ENCODE measurements at regions not wholly inside any gene's neighbourhood (a gene's known extent, or its start where the extent isn't known, plus 50 kb on each side); places are given as distances from the start of the nearest gene placed in this dataset.

DNA sequence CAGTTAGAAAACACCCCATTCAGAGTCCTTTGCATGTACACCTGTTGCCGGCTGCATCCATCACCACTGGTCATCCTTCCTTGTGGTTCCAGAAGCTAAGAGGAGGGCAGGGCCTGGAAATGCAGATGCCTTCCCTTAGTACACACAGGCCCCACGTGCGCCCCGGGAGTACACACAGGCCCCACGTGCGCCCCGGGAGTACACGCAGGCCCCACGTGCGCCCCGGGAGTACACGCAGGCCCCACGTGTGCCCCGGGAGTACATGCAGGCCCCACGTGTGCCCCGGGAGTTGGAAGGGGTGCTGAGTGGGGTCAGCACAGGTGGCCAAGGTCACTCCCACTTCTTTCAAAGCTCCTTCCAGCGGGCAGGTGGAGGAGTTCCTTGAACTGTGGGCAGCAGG lies 1141.9 kb downstream of the BRD1 start:
- ChIA-PET POLR2A (no interaction called here), CTCF (ENCODE audit: low intra/inter-chr PET ratio, low total read pairs) (no interaction called here)
- peaks cover 26% of the 10 kb centered on the region for H3K4me1 ChIP-seq (ENCODE audit: insufficient read depth, low read length)
- no peaks in the 10 kb centered on the region for H4K20me1 ChIP-seq (ENCODE audit: insufficient read depth, low read length)
- no peaks in the 10 kb centered on the region for H3K36me3 ChIP-seq (replicated peaks in 1 of 2; ENCODE audit: control insufficient read depth in 1 of 2, insufficient read depth in 2 of 2, low read length in 2 of 2)
- H3K9ac ChIP-seq (ENCODE audit: insufficient read depth, low read depth, low read length), result no peak overlapping the region
- H3K4me2 ChIP-seq (ENCODE audit: low read depth, low read length), result no peak overlapping the region
- no peak overlapping the region for H3K27ac ChIP-seq (ENCODE audit: extremely low read length, insufficient read depth, low read length)
- intact Hi-C loops (cut with micrococcal nuclease; ENCODE audit: unreplicated experiment), result no loop called here
- no peaks in the 10 kb centered on the region for H3K9me3 ChIP-seq (ENCODE audit: low read length)
- in situ Hi-C loops (cut with HindIII; ENCODE audit: extremely low pct_ligation_motif_present, low pct_unique_long_range_greater_than_20kb), result no loop called here
- 89% methylated on average over 5 of the region's 17 CpGs for WGBS (ENCODE audit: low lambda C conversion rate)
- BruUV-seq (replicated peaks), result no TSS peak
- H3K79me2 ChIP-seq (ENCODE audit: insufficient read depth, low read length), result no peaks in the 10 kb centered on the region
- H3K27me3 ChIP-seq (ENCODE audit: control insufficient read depth in 1 of 2, insufficient read depth in 2 of 2, low read length in 2 of 2), result peaks cover 3 to 7% of the 10 kb centered on the region in 2 experiments; a peak in 3 of 5 replicates
- no peak overlapping the region for H2AFZ ChIP-seq (ENCODE audit: low read length)
- no peak for FAIRE-seq
- DNase-seq (ENCODE audit: low spot score), result no peak
- H3K4me3 ChIP-seq (replicated peaks in 1 of 3; ENCODE audit: insufficient read depth in 1 of 3, low read depth in 2 of 3, low read length in 3 of 3), result no peak overlapping the region
- TF ChIP-seq, protein P1, sequence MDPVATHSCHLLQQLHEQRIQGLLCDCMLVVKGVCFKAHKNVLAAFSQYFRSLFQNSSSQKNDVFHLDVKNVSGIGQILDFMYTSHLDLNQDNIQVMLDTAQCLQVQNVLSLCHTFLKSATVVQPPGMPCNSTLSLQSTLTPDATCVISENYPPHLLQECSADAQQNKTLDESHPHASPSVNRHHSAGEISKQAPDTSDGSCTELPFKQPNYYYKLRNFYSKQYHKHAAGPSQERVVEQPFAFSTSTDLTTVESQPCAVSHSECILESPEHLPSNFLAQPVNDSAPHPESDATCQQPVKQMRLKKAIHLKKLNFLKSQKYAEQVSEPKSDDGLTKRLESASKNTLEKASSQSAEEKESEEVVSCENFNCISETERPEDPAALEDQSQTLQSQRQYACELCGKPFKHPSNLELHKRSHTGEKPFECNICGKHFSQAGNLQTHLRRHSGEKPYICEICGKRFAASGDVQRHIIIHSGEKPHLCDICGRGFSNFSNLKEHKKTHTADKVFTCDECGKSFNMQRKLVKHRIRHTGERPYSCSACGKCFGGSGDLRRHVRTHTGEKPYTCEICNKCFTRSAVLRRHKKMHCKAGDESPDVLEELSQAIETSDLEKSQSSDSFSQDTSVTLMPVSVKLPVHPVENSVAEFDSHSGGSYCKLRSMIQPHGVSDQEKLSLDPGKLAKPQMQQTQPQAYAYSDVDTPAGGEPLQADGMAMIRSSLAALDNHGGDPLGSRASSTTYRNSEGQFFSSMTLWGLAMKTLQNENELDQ (CRISPR knock-in tag; IDR thresholded peaks at IDR 0.05; ENCODE audit: borderline replicate concordance), result no peak
- TF ChIP-seq, protein P2, sequence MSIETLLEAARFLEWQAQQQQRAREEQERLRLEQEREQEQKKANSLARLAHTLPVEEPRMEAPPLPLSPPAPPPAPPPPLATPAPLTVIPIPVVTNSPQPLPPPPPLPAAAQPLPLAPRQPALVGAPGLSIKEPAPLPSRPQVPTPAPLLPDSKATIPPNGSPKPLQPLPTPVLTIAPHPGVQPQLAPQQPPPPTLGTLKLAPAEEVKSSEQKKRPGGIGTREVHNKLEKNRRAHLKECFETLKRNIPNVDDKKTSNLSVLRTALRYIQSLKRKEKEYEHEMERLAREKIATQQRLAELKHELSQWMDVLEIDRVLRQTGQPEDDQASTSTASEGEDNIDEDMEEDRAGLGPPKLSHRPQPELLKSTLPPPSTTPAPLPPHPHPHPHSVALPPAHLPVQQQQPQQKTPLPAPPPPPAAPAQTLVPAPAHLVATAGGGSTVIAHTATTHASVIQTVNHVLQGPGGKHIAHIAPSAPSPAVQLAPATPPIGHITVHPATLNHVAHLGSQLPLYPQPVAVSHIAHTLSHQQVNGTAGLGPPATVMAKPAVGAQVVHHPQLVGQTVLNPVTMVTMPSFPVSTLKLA (IDR thresholded peaks at IDR 0.05), result peak; percentile 68
- no peak for ATAC-seq

DNA sequence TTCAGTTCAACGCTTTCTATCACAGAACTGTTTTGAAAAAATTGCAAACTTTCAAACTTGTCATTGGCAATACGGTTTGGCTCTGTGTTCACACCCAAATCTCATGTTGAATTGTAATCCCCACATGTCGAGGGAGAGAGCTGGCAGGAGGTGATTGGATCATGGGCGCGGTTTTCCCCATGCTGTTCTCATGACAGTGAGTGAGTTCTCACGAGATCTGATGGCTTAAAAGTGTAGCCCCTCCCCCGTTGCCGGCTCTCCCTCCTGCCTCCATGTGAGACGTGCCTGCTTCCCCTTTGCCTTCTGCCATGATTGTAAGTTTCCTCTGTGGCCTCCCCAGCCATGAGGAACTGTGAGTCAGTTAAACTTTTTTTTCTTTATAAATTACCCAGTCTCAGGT lies 1144.0 kb downstream of the BRD1 start:
- Histone ChIP-seq H4K20me1 (ENCODE audit: insufficient read depth, low read length) (no peaks in the 10 kb centered on the region), H3K79me2 (ENCODE audit: insufficient read depth, low read length) (no peaks in the 10 kb centered on the region), H3K36me3 (replicated peaks in 1 of 2; ENCODE audit: control insufficient read depth in 1 of 2, insufficient read depth in 2 of 2, low read length in 2 of 2) (no peaks in the 10 kb centered on the region), H2AFZ (ENCODE audit: low read length) (no peak overlapping the region), H3K27me3 (ENCODE audit: control insufficient read depth in 1 of 2, insufficient read depth in 2 of 2, low read length in 2 of 2) (peaks cover 3 to 7% of the 10 kb centered on the region in 2 experiments; a peak in 3 of 5 replicates), H3K4me1 (ENCODE audit: insufficient read depth, low read length) (0 out of 2 replicates have a peak, but pooled peaks cover 4% of the 10 kb centered on the region), H3K9ac (ENCODE audit: insufficient read depth, low read depth, low read length) (no peak overlapping the region), H3K9me3 (ENCODE audit: low read length) (no peaks in the 10 kb centered on the region), H3K4me3 (replicated peaks in 1 of 3; ENCODE audit: insufficient read depth in 1 of 3, low read depth in 2 of 3, low read length in 3 of 3) (no peak overlapping the region), H3K4me2 (ENCODE audit: low read depth, low read length) (no peak overlapping the region), H3K27ac (ENCODE audit: extremely low read length, insufficient read depth, low read length) (no peak overlapping the region)
- in situ Hi-C loops (cut with HindIII; ENCODE audit: extremely low pct_ligation_motif_present, low pct_unique_long_range_greater_than_20kb), result no loop called here
- intact Hi-C loops (cut with micrococcal nuclease; ENCODE audit: unreplicated experiment), result no loop called here
- no TSS peak for BruUV-seq (replicated peaks)
- 69% methylated on average over 9 of the region's 9 CpGs for WGBS (ENCODE audit: low lambda C conversion rate)
- ATAC-seq, result no peak
- DNase-seq (ENCODE audit: low spot score), result no peak
- POLR2A ChIA-PET, result no interaction called here
- no peak for FAIRE-seq
- CTCF ChIA-PET (ENCODE audit: low intra/inter-chr PET ratio, low total read pairs), result no interaction called here
- TF ChIP-seq, protein P3, sequence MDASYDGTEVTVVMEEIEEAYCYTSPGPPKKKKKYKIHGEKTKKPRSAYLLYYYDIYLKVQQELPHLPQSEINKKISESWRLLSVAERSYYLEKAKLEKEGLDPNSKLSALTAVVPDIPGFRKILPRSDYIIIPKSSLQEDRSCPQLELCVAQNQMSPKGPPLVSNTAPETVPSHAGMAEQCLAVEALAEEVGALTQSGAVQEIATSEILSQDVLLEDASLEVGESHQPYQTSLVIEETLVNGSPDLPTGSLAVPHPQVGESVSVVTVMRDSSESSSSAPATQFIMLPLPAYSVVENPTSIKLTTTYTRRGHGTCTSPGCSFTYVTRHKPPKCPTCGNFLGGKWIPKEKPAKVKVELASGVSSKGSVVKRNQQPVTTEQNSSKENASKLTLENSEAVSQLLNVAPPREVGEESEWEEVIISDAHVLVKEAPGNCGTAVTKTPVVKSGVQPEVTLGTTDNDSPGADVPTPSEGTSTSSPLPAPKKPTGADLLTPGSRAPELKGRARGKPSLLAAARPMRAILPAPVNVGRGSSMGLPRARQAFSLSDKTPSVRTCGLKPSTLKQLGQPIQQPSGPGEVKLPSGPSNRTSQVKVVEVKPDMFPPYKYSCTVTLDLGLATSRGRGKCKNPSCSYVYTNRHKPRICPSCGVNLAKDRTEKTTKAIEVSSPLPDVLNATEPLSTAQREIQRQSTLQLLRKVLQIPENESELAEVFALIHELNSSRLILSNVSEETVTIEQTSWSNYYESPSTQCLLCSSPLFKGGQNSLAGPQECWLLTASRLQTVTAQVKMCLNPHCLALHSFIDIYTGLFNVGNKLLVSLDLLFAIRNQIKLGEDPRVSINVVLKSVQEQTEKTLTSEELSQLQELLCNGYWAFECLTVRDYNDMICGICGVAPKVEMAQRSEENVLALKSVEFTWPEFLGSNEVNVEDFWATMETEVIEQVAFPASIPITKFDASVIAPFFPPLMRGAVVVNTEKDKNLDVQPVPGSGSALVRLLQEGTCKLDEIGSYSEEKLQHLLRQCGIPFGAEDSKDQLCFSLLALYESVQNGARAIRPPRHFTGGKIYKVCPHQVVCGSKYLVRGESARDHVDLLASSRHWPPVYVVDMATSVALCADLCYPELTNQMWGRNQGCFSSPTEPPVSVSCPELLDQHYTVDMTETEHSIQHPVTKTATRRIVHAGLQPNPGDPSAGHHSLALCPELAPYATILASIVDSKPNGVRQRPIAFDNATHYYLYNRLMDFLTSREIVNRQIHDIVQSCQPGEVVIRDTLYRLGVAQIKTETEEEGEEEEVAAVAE (CRISPR knock-in tag; IDR thresholded peaks at IDR 0.05; ENCODE audit: borderline replicate concordance), result no peak
- TF ChIP-seq ATAD3A (CRISPR knock-in tag; IDR thresholded peaks at IDR 0.05), result no peak

Measured in HepG2 (cell line).